Small intestine (tissue), 7 donors: ENCODE measurements at regions not wholly inside any gene's neighbourhood (a gene's known extent, or its start where the extent isn't known, plus 50 kb on each side); places are given as distances from the start of the nearest gene placed in this dataset.

ENCODE experiments used
- DNase-seq, 2 donors: peaks; one replicate each; pipeline versions ENCODE4 v3.0.0 to v3.0.0-alpha.2; 2013
- FAIRE-seq: peaks from 2 replicates; lab custom pipeline; 2012; peaks lifted over from hg19 to GRCh38; lab: Jason Lieb, UNC
- H3K27ac ChIP-seq, 3 donors: one replicate each; pipeline ENCODE4 v1.5.1; 2013; ENCODE audit warnings: low read length in 2 of 3, mild to moderate bottlenecking in 2 of 3, control low read depth in 1 of 3, inconsistent platforms in 1 of 3, low read depth in 1 of 3, moderate library complexity in 1 of 3
- H3K27me3 ChIP-seq, 3 donors: one replicate each; pipeline ENCODE4 v1.6.1; 2013; ENCODE audit warnings: low read length in 3 of 3, inconsistent platforms in 1 of 3; ENCODE audit not compliant: control insufficient read depth in 3 of 3, insufficient read depth in 3 of 3
- H3K36me3 ChIP-seq, 3 donors: one replicate each; pipeline ENCODE4 v1.6.1; 2013; ENCODE audit warnings: low read length in 3 of 3, inconsistent platforms in 1 of 3, low read depth in 1 of 3, mild to moderate bottlenecking in 1 of 3, moderate library complexity in 1 of 3; ENCODE audit not compliant: control insufficient read depth in 3 of 3, insufficient read depth in 2 of 3
- H3K4me1 ChIP-seq, 3 donors: one replicate each; pipeline ENCODE4 v1.6.1; 2013; ENCODE audit warnings: low read length in 2 of 3, inconsistent platforms in 1 of 3, low read depth in 1 of 3, mild to moderate bottlenecking in 1 of 3, moderate library complexity in 1 of 3; ENCODE audit not compliant: control insufficient read depth in 3 of 3, insufficient read depth in 2 of 3
- H3K4me3 ChIP-seq, 3 donors: one replicate each; pipeline ENCODE4 v1.5.1; 2013; ENCODE audit warnings: low read length in 3 of 3, control low read depth in 1 of 3, inconsistent platforms in 1 of 3, low read depth in 1 of 3, mild to moderate bottlenecking in 1 of 3, moderate library complexity in 1 of 3
- H3K9me3 ChIP-seq, 2 donors: one replicate each; pipeline ENCODE4 v1.6.1; 2013; ENCODE audit warnings: low read depth in 1 of 2, low read length in 1 of 2; ENCODE audit not compliant: control insufficient read depth in 2 of 2, insufficient read depth in 1 of 2
- WGBS, 3 donors: extraction: QIAGEN DNeasy Blood & Tissue Kit; methylation state at CpG; one replicate each; pipeline ENCODE4 v1.1.7; 2013; 5-methylcytosine and 5-hydroxymethylcytosine counted together
- donor health status: healthy with polysubstance abuse.
- donor health status: control.
- donor health status: control.
- donor health status: Bipolar disorder and iron deficiency.
- donor health status: healthy.

DNA sequence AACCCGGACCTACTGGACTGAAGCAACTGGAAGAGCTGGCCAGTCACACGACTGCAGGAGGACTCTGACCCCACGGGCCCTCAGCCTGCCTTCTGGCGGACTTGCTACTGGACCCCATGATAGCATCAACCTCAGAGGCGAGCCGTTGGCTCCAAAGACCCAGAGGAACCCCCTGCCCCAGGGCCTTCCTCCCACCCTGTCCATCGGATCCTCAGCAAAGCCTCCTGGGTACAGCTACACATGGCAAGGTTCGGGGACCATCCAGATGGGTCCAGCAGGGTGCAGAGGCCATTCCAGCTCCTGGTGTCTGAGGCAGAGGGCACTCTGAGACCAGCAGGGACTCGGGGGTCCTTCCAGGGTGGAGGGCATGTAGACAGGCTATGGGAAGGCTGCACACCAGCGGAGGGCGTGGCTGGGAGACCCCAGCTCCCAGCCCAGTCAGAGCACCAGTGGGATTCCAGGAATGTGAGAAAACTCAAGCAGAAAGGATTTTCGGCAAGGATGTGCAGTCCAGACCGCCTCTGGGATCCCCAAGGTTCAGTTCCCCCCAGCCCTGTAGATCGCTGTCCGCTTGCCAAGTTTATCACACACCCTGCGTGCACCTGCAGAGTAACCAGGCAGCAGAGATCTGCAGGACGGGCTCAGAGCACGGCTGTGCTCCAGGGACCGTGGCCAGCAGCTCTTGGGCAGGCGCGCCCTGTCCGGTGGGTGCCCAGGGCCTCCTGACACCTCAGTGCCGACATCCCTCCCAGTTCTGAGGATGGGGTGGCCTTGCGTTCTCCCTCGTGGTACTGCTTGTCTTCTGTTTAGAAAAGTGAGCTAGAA lies 89.8 kb upstream of the PPP2R2D start:
- Histone ChIP-seq H3K27me3 (peaks cover 0 to 6% (median 0%) of the 10 kb centered on the region in 3 donors), H3K36me3 (no peaks in the 10 kb centered on the region), H3K4me1 (no peaks in the 10 kb centered on the region), H3K27ac (no peak overlapping the region), H3K4me3 (no peak overlapping the region), H3K9me3 (no peaks in the 10 kb centered on the region)
- FAIRE-seq (no peak), DNase-seq (no peak)
- WGBS, 3 donors, result 75 to 85% (median 76%) methylated on average over 25 of the region's 25 CpGs

DNA sequence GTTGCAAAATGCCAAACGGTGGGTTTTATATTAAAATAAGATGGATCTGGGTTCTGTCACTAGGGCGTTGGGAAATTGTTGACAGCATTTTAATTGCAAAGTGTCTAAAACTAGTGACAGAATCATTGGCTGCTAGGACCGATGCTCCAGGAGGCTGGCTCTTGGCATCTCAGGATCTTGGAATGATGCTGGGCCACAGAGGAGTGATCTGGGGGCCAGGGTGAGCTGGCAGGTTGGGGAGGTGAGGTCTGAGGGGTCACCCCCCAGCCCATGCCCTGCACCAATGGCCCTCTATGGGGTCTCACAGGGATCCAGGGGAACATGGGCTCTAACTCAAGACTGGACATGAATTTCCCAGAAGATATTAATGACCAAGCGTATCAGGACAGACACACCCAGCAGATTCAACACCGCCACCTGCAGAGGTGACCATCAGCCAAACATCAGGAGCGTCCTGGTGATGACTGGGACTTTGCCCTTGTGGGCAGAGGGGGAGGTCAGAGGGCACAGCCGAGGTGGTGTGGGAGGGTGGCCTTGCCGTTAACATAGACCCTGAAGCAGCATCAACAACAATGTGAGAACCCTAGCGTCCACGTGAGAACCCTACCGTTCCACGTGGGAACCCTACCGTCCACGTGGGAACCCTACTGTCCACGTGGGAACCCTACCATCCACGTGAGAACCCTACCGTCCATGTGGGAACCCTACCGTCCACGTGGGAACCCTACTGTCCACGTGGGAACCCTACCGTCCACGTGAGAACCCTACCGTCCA lies 89.0 kb upstream of the PPP2R2D start:
- 81 to 87% (median 84%) methylated on average over 23 of the region's 23 CpGs for WGBS, 3 donors
- DNase-seq, result no peak
- peaks cover 0 to 6% (median 0%) of the 10 kb centered on the region in 3 donors for H3K27me3 ChIP-seq
- H3K27ac ChIP-seq, result no peak overlapping the region
- no peaks in the 10 kb centered on the region for H3K36me3 ChIP-seq
- no peak for FAIRE-seq
- no peak overlapping the region for H3K4me3 ChIP-seq
- H3K9me3 ChIP-seq, result no peaks in the 10 kb centered on the region
- no peaks in the 10 kb centered on the region for H3K4me1 ChIP-seq

DNA sequence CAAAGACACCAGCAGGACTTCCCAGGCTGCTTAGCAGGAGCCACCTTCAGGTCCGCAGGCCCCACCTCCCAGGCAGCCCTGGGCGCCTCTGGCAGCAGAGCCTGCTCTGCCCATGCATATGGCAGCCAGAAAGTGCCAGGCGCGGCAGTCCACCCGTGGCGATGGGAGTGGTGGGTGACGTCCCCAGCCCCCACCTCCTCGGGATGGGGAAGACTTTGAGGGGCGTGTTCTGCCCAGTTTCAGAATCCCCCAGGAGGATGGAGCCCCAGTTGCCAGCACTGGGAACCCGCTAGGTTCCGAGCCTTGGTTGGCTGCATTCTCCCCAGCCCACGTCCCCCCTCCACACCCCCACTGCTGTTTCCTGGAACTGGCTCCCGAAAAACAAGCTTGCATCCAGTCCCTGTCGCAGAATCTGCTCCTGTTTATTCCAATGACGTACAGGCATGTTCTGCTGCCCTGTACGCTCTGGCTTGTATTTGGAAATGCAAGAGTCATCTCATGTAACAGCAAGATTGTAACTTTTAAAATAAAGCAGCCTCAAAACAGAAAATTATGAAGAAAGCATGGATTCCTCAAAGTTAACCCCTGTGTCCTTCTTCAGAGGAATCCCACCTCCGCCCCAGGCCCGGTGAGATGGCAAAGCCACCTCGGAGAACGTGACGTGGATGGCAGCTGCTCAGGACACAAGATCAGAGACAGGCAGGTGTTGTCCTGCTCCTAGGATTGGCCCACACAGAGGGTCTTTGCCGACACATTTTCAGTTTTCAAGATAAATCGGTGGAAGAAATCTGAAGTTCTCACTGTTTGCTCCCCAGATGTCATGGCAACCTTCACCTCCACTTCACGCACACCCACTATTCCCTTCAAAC lies 87.8 kb upstream of the PPP2R2D start:
- no peak for DNase-seq
- H3K27me3 ChIP-seq, result peaks cover 0 to 6% (median 0%) of the 10 kb centered on the region in 3 donors

GRCh38 chr10:131814567-131815265 lies 86.1 kb upstream of the PPP2R2D start:
- H3K4me3 ChIP-seq, result no peak overlapping the region
- H3K9me3 ChIP-seq, result no peaks in the 10 kb centered on the region
- H3K27me3 ChIP-seq, result peaks cover 0 to 5% (median 0%) of the 10 kb centered on the region in 3 donors
- WGBS, 3 donors, result 50 to 66% (median 55%) methylated on average over 24 of the region's 24 CpGs
- no peaks in the 10 kb centered on the region for H3K4me1 ChIP-seq
- no peaks in the 10 kb centered on the region for H3K36me3 ChIP-seq
- DNase-seq (no peak), FAIRE-seq (no peak)
- no peak overlapping the region for H3K27ac ChIP-seq

More for the DNA sequence above, 87.8 kb upstream of the PPP2R2D start:
- WGBS, 3 donors, result 83 to 86% (median 85%) methylated on average over 24 of the region's 24 CpGs
- FAIRE-seq, result no peak
- Histone ChIP-seq H3K36me3 (no peaks in the 10 kb centered on the region), H3K9me3 (no peaks in the 10 kb centered on the region), H3K4me3 (no peak overlapping the region), H3K4me1 (no peaks in the 10 kb centered on the region), H3K27ac (no peak overlapping the region)

GRCh38 chr10:131815266-131816156 lies 85.3 kb upstream of the PPP2R2D start:
- peaks cover 0 to 5% (median 0%) of the 10 kb centered on the region in 3 donors for H3K27me3 ChIP-seq
- H3K9me3 ChIP-seq, result no peaks in the 10 kb centered on the region
- 37 to 45% (median 39%) methylated on average over 13 of the region's 13 CpGs for WGBS, 3 donors
- DNase-seq (no peak), FAIRE-seq (no peak)
- H3K27ac ChIP-seq, result no peak overlapping the region
- no peaks in the 10 kb centered on the region for H3K4me1 ChIP-seq
- no peaks in the 10 kb centered on the region for H3K36me3 ChIP-seq
- H3K4me3 ChIP-seq, result no peak overlapping the region

DNA sequence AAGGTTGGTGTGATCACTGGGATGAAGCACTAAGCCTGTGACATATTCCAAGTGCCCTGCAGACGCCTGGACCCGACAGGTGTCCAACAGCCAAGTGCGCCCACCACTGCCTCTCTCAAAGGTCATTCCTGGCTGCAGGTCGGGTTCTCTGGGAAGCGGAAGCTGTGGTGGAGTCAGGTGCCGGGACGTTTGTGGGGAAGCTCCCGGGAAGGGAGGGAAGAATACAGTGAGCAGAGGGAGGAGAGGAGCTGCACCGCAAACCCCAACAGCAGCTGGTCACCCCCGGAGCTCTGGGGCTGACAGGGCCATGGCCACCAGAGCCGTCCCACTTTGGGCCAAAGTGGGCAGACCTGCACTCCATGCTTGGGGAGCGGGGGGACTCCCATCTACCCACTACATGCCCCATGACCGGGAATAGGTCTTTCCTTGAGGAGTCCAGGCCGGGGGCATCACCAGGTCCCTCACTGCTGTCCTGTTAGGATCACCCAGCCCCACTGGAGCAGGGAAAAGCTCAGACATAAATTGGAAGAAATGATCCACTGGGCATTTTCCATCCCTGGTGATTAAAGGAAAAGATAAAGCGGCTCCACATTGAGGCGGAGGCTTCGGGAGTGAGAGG lies 84.5 kb upstream of the PPP2R2D start:
- no peaks in the 10 kb centered on the region for H3K9me3 ChIP-seq
- peaks cover 0 to 2% (median 0%) of the 10 kb centered on the region in 3 donors for H3K27me3 ChIP-seq
- no peak overlapping the region for H3K27ac ChIP-seq
- H3K4me3 ChIP-seq, result no peak overlapping the region
- 62 to 71% (median 70%) methylated on average over 17 of the region's 17 CpGs for WGBS, 3 donors
- H3K4me1 ChIP-seq, result no peaks in the 10 kb centered on the region
- H3K36me3 ChIP-seq, result no peaks in the 10 kb centered on the region
- no peak for FAIRE-seq
- DNase-seq, result no peak
